GM19351 (cell line): ENCODE measurements at regions not wholly inside any gene's neighbourhood (a gene's known extent, or its start where the extent isn't known, plus 50 kb on each side); places are given as distances from the start of the nearest gene placed in this dataset.

Experiments
- ATAC-seq: cut with Tn5 transposase; IDR thresholded peaks from one replicate; pipeline ENCODE4 v1.9.1; 2021; ENCODE audit warnings: mild to moderate bottlenecking, moderate library complexity; ENCODE audit not compliant: unreplicated experiment

DNA sequence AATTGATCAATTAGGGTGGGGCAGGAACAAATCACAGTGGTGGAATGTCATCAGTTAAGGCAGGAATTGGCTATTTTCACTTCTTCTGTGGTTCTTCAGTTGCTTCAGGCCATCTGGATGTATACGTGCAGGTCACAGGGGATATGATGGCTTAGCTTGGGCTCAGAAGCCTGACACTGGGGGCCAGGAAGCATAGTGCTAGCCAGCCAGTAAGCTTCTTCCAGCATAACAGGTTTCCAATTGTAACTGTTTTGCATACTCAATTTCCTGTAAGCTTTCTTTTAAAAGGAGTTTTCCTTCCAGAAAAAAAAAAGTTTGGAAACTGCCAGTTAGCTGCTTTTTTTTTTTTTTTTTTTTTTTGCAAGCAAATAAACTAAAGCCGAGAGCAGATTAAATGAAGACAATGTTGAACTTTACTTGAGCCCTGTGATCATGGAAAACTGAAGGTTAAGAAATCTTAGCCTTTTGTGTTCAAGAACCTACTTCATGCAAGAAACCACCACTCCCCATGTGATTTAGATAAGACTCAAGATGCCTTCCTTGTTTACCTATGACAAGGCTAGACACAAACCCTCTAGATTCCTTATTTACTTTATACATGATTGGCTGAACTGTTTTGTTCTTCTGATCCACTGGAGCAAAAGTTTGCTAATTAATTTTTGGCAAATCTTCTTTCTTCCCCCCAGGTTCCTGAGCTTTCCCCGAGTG is 126.9 kb upstream of the LINC00305 start:
- ATAC-seq = no peak

GRCh38 chr18:64273724-64274123 is 124.8 kb upstream of the LINC00305 start:
- no peak for ATAC-seq

GRCh38 chr18:64271975-64272659 is 123.2 kb upstream of the LINC00305 start:
- no peak for ATAC-seq

GRCh38 chr18:64271246-64271645 is 122.4 kb upstream of the LINC00305 start:
- no peak for ATAC-seq

DNA sequence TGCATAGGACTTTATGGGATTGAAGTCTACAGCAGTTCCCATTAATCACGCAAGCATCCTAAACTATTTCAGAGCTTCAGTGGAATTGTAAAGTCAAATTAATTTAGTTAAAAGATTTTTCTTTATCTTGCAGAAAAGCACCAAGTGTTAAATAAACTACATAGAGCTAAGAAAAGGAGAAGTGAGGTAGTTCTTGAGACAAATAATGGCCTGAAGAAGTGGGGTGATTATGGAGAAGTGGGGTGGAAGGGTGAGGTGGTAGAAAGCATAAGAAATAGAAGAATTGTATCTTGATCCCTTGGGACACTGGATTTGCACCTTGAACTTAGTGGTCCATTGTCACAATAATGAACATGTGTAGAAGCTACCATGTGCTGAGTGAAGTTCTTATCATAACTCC is 121.7 kb upstream of the LINC00305 start:
- no peak for ATAC-seq

- no peak for ATAC-seq
These were observed 121.2 kb upstream of the LINC00305 start for GRCh38 chr18:64270121-64270520.

GRCh38 chr18:64264171-64264570 is 115.3 kb upstream of the LINC00305 start:
- no peak for ATAC-seq

GRCh38 chr18:64260810-64261209 is 111.9 kb upstream of the LINC00305 start:
- ATAC-seq = no peak

- ATAC-seq = no peak
These were observed 111.0 kb upstream of the LINC00305 start for GRCh38 chr18:64259871-64260270.

- no peak for ATAC-seq
These were observed 109.3 kb upstream of the LINC00305 start for GRCh38 chr18:64258111-64258650.

DNA sequence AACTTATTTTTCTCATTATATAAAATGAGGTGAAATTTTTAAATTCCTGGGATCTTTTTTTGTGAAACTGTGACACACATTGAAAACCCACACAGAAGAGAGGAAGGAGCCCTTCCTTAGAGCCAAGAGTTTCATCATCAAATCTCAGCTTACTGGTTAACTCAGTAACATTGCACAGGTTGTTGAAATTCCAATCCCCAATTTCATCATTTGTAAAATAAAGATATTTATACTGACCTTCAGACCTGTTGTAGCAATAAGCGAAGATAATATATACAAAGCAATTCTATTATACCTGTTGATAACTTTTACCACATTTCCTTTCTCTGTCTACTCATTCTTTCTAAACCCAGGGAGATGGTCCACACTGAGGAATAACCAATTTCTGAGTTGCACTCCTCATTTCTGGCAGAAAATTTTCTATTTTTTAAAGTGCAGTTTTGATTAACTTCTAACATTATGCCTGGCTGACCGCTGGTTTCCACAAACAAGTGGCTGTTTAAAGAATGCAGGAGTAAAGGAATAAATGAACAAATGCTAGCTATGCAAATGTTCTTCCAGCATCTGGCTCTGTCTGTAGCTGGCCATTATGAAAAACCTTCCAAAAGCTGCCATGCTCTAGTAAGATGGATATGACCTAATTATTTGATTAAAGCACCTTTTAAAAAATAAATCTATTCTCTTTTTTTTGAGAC is 105.7 kb upstream of the LINC00305 start:
- no peak for ATAC-seq

DNA sequence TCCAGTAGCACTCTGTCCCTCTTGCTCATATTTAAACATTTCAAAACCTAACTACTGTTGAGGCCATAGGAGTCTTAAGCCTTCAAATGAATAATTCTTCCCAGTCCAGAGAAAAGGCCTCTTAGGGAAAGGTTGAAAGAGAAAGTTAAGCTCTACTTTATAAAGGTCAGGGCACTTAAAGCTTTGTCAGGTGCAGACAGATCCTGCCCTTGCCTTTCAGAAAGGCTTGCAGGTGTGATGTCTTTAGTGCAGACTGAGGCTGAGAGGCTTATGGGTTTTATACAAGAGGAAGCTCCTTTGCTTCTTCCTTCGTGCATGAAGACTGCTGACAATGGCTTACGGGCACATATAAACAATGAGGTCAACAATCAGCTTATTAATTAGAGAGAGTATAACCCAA is 105.0 kb upstream of the LINC00305 start:
- no peak for ATAC-seq

- peak; percentile 68 for ATAC-seq
These were observed 104.3 kb upstream of the LINC00305 start for GRCh38 chr18:64253222-64253621.

DNA sequence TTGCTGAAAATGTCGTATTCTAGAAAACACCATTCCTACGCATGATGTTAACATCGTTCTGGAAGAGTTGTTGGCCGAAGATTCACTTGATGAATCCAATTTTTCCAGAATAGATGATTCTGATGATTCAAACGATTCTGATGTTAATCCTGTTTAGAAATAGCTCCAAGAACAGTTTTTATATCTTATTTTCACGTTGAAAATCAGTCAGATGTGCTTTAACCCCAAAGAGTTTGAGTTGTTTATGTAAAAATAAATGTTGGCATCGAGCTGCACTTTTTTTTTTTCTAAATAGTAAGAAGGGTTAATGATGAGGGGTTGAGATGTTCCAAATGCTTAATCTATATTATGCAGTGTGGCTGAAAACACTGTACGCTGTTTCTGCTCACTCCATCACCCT is 99.9 kb upstream of the LINC00305 start:
- no peak for ATAC-seq

- ATAC-seq = no peak
These were observed 96.4 kb upstream of the LINC00305 start for GRCh38 chr18:64245126-64245861.

DNA sequence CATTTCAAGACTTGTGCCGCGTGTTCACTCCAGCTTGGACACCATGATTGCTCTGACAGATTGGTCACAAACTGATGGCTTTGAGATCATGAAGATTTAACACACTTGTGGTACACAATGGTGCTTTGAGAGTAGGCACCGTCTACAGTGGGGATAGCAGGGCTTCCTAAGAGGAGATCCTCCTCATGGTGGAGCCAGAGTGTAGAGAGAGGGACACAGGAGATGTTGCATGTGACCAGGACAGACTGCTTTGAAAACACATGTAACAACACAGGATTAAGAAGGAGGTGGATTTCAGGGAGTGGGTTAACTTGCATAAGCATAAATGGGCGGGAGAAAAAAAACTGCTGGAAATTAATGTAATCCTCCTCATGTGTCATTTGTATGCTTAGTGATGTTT is 95.7 kb upstream of the LINC00305 start:
- peak; percentile 56 for ATAC-seq

- no peak for ATAC-seq
These were observed 91.4 kb upstream of the LINC00305 start for GRCh38 chr18:64240316-64240715.

- ATAC-seq = no peak
These were observed 89.2 kb upstream of the LINC00305 start for GRCh38 chr18:64238076-64238475.

DNA sequence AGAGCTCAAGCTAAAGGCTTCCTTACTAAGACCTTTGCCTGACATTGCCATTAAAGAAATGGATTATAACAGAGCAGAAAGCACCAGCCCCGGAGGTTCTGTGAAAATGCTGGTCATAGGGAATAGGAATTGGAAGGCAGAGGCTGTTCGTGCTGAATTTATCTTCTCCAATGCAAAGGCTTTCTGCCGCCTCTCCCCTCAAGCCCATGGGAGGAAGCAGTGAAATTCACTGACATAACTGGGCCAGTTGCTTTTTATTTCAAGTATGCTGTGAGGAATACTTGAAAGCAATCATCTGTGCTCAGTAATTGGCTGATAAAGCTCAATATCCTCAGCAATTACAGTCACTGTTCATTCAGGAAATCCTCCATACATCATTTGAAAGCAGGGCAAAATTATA is 85.4 kb upstream of the LINC00305 start:
- no peak for ATAC-seq

- ATAC-seq = no peak
These were observed 85.0 kb upstream of the LINC00305 start for GRCh38 chr18:64233851-64234250.

GRCh38 chr18:64220941-64221340 is 72.1 kb upstream of the LINC00305 start:
- ATAC-seq = no peak
